Right ventricle myocardium inferior (tissue), 1 donor: ENCODE measurements at regions not wholly inside any gene's neighbourhood (a gene's known extent, or its start where the extent isn't known, plus 50 kb on each side); places are given as distances from the start of the nearest gene placed in this dataset.

ENCODE experiments used
- ATAC-seq: fragments of 200-7000 bp; cut with Tn5 transposase; one replicate; pipeline ENCODE4 v1.9.1; 2020; ENCODE audit warnings: mild to moderate bottlenecking, moderate library complexity
- DNase-seq: peaks from one replicate; pipeline ENCODE4 v3.0.0; 2021; ENCODE audit errors: missing footprints
- intact Hi-C: fragments of 100-400 bp; cut with DNase I; formaldehyde crosslinking; loops from one replicate; pipeline ENCODE4 v1.11.0; 2022
- donor health status: DM: no; HTN: yes; CAD: no; lungs with severe emphysema.

DNA sequence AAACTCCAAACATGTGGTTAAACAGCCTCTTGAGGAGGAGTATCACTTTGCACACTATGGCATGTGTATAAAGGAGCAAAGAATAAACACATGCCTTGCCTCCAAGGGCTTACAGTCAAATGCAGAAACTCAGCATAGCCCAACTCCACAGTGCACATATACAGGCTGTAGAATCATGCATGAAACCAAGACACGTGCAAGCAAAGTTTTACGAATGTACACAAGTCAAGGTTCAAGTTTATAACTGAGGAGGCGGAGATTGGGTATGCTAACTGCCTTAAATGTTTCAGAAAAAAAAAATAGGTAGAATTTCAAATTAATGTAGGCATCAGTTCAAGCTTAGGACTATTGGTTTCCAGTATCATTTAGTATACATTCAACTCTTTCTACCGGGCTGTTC lies 321.1 kb downstream of the SOX9 start:
- ATAC-seq, result no peak

DNA sequence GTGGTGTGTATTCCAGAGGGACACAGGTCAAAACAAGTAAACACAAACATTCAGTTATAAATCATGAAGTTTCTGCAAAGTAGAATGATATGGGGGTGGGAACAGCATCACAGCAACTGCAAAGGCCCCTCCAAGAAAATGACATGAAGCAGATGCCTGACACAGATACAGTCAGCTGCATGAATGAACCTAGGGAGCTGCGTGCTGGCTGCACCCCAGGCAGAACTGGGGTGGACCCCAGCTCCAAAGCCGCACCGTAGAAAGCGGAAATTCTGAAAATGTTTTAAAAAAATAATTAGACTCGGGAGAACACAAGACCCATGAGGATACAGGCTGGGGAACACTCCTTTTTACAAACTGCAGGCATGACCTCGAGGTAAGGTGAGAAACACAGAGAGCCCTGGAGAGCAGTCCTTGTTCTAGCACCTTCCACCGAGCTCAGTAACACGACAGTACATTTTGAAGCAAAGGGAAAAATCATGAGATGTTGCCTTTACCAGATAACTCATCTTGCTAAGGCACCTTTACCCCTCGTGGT lies 323.8 kb downstream of the SOX9 start:
- no peak for ATAC-seq
- no peak for DNase-seq
- intact Hi-C loops, result no loop called here

More for the DNA sequence above, 321.1 kb downstream of the SOX9 start:
- intact Hi-C loops, result no loop called here
- DNase-seq, result no peak

DNA sequence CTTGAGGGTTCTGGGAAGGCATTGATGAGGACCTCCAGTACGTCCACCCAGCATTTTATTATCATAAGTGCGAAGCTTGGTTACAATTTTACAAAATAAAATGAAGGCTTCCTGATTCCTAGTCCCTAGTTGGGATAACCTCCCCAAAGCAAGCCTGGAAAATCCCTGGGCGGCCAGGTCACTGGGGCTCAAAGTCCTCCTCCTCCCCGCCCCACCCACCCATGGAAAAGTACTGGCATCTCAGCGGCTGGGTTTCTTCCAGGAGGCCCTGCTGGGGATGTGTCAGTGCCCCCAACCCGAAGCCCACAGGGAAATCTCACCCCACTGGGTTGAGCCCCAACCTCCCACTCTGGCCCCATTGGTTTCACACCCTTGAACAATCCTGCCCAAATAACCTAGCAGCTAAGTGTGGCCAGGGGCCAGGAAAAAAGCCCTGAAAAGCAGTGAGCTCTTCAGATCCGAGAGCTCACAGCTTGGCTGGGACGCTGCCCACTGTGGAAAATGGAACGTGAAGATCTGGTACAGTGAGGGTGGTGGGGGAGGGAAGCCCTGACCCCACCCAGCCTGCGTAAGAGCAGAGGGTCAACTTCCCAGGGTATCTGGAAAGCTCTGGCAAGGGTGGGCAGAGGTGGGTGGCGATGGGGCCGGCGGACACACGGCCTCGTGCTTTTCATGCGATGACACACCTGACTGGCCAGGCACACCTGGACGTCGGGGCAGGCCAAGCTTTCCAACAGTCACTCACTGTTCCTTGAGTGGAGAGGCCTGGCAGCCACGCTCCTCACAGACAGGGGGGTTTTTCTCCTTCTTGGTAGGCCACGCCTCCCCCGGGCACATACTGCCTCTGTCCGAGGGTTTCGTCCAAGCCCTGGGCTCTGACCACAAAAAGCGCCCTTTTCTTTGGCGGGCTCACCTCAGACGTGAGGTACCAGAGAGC lies 324.5 kb downstream of the SOX9 start:
- no peak for DNase-seq
- ATAC-seq, result no peak
- intact Hi-C loops, result no loop called here

DNA sequence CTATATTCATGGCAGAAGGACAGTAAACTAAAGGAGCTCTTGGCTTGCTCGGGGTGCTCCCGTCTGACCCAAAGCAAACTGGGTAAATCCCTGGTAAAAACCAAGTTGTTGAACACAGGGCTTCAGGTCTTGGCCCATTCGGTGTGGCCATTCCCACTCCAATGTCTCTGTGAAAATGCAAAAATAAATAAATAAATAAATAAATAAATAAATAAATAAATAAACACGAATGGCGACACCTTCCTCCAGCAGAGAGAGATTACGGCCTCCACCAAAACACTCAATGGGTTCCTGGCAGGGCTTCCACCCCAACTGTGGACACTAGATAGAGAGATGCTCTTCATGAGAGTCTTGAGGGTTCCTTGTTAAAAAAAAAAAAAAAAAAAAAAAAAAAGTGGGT lies 325.3 kb downstream of the SOX9 start:
- DNase-seq, result no peak
- ATAC-seq, result no peak
- intact Hi-C loops, result no loop called here

DNA sequence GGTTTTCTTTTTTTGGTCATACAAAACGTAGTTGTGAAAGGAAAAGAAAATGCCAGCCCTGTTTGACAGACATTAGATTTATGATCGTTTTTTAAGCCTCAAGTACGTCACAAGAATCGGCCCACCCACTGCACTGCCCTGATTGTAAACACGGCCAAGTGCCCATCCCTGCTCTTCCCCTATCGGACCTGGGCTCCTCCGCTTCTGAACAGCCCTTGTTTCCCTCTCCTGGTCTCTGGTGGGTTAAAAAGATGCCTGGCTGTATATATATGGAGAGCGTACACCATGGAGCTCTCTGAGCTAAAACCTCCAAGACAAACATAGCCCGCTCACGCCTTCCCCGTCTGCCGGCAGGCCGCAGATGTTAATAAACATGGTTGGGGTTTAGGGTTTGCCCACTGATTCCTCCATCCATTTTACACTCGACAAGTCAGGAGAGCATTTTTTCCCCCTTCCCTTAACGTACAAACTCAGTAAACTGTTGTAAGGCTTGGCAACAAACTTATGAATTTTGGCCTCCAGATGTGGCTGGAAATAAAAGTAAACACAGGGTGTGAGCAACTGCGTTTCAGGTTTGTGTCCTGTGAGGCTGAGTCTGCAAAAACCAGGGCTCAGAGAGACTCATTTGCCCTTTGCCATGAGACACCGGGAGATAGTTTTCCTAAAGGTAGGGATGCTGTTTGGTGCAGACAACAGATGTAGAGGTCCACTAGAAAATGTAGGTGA lies 325.9 kb downstream of the SOX9 start:
- no peak for DNase-seq
- intact Hi-C loops, result no loop called here
- ATAC-seq, result no peak

DNA sequence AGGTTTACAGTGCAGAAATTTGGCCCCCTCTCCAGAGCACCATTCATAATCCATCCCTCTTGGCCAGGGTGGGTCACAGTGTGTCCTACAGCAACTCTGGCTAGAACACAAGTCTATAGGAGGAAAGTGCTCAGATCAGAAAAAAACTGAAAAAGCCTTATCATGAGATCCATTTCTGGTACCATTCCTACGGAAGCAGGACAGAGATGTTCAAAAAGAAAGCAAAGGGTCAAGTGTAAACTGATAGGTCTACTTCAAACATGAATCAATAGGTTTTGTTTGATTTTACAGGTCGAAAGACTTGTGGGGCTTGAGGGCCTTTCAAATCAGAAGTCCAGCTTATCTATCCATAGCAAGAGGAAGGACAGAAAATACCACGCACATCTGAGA lies 326.4 kb downstream of the SOX9 start:
- intact Hi-C loops, result no loop called here
- DNase-seq (no peak), ATAC-seq (no peak)

DNA sequence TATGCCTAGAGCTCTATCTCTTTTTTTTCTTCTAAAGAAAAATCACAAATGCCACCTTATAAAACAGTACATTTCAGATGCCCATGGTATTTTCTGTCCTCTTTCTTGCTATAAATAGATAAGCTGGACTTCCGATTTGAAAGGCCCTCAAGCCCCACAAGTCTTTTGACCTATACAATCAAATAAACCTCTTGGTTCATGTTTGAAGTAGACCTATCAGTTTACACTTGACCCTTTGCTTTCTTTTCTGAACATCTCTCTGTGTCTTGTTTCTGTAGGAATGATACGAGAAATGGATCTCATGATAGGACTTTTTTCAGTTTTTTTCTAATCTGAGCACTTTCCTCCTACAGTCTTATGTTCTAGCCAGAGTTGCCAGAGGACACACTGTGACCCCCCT lies 327.2 kb downstream of the SOX9 start:
- no peak for DNase-seq

DNA sequence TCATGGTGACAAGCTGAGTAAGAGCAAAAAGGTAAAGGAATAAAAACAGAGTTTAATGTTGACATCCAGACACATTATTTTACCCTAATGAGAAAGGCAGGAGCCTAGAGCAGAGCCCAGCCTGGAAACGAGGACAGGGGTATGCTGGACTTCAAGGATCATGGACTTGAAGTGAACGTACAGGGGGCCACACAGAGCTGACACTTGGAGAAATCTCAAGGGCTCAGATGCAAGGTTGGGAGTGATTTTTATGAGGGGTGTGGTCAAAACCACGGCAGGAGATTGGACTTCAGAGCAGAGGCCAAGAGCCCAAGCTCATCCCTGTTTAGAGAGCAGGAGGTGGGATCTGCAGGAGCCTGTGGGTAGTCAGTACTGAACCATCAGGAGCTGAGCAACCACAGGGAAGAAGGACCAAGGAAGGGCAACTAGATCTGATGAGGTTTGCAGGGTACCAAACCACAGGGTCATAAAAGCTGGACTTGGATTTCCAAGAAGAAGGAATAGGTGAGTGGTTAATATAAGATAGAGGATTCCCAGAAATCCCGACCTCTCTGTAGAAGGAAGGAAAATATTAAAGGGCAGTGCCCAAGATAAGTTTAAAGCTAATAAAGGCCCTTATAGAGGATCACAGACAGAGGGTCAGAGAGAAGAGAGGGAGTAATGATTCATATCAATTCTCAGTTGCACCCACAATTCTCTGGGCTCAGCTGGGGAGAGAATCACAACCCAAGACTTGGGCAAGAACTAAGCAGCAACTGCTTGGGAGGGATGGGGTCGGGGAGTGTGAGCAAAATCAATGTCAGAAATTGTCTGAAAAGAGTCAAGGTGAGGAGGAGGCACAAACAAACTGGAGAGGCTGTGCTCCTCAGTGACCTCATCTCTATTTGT lies 331.7 kb downstream of the SOX9 start:
- no peak for ATAC-seq
- DNase-seq, result no peak
- intact Hi-C loops, result no loop called here

More for the DNA sequence above, 327.2 kb downstream of the SOX9 start:
- ATAC-seq, result no peak
- intact Hi-C loops, result no loop called here

DNA sequence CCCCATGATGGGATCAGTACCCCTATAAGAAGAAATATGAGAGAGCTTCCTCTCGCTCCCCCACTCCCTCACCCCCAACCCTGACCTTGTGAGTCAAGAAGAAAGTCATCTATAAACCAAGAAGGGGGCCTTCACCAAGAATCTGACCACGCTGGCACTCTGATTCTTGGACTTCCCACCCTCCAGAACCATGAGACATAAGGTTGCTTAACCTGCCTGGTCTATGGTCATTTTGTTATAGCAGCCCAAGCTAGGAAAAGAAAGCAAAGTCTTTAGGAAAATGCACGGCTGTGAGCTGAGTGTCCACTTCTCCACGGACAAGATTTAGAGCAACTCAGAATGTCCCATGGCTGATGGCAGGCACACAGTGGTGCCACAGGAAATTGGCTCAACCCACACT lies 333.5 kb downstream of the SOX9 start:
- ATAC-seq (no peak), DNase-seq (no peak)
- intact Hi-C loops, result no loop called here

DNA sequence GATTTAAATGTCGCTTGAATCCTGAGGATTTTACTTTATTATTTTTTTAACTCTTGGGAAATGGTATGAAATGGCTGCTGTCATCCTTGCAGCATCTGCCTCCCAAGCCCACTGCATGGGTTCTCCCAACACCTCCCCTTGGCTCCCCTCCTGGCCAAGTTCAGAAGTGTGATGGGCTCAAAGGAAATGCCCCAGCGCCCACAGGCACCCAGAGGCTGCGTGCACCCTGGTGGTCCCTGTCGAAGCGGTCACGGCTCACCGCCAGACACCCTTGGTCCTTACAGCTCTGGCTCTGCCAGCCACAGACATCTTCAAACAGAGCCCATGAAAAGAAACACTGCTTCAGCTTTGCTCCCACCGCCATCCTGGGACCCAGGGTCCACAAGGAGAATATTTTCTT lies 334.7 kb downstream of the SOX9 start:
- ATAC-seq (no peak), DNase-seq (no peak)
- intact Hi-C loops, result no loop called here

DNA sequence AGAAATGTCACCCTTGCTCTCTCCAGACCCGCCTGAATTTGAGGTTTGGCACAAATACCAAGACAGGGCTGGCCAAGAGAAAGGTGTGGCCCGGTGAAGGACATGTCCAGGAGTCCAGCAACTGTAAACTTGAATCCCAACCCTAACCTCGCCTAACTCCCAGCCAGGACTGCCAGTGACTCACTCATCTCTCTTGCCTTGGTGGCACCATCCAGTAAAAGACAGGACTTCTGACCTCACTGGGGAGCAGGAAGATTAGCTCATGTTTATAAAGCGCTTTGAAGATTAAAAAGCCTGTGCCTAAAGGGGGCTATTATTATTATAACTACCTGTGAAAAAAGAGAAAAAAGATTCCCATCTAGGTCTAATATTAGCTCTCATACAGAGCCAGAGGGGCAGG lies 335.3 kb downstream of the SOX9 start:
- no peak for DNase-seq
- intact Hi-C loops, result no loop called here
- no peak for ATAC-seq

DNA sequence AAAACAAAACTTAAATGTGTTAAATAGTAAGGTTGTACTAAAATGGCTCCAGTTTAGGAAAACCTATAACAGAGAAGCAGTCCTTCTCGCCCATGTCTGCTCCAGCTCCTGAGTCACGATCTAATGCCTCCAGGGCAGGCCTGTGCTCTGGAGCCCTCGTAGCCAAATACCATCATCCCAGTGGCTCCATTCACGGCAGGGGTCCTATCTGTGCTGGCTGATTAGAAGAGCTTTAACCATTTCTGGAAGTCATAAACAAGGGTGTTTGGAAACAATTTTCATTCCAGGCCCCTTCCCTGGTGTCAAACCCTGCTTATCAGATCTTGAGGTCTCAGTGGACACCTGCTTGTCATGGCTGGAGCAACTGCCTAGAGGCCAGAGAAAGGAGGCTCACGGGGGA lies 336.9 kb downstream of the SOX9 start:
- intact Hi-C loops, result no loop called here
- ATAC-seq, result no peak
- DNase-seq, result no peak

DNA sequence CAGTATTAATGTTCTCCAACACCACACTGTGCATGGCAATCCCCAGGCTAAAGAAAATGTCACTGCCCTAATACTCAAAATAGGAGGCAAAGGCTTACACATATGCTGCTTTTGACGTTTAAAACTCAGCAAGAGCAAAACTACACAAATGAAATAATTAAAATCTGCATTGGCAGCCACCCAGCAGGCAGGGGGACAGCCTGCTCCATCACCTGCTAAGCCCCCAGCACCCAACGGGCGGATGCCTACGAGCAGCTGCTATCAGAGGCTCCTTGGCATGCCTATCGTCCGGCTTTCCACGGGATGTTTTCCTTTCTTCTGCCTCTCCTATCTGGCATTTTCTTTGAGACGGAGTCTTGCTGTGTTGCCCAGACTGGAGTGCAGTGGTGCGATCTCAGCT lies 337.5 kb downstream of the SOX9 start:
- ATAC-seq (no peak), DNase-seq (no peak)
- intact Hi-C loops, result no loop called here

DNA sequence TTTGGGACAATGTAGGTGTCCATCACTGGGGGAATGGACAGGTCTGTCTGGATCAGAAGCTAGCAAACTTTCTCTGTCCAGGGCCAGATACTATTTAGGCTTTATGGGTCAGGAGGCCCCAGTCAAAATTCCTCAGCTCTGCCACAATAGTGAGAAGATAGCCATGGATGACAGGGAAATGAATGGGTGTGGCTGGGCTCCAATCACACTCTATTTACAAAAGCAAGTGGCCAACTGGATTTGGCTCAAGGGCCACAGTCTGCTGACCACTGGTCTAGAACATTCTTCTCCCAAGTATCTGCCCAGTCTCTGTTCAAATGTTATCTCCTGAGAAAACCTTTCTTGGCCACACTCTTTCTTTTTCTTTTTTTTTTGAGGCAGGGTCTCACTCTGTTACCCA lies 339.9 kb downstream of the SOX9 start:
- intact Hi-C loops, result no loop called here
- no peak for ATAC-seq
- no peak for DNase-seq

DNA sequence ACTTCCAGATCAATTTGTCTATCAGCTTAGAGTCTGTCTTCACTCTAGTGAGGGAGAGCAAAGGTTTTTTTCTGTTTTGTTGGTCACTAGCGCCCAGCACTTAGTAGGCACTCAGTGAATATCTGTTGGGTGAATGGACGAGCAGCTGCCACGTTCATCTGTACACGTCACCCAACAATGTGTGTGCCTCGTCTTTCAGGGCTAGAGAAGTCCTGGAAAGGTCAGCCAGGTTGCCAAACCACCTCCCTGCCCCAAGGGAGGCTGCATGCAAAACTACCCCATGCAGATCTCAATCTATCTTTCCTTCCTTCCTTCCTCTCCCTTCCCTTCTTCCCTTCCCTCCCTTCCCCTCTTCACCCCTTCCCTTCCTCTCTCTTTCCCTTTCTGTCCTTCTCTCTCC lies 340.9 kb downstream of the SOX9 start:
- DNase-seq, result no peak
- intact Hi-C loops, result no loop called here

DNA sequence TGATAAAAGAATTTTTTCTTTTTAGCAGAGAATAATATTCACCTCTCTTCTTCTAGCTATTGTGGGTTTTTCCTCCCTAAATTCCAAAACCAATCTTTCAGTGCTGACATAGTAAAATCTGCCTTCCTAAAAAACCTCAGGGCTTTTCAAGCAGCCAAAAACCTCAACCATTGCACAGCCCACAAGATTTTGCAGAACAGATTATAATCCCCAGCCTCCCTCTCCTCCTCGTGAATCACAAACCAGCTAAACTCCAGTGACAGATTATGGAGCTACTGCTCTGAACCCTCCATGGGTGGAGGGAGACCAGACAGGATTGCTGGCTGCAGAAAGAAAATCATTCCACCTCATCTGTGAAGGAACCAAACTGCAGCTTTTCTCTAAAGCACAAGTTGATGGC lies 341.6 kb downstream of the SOX9 start:
- no peak for ATAC-seq
- no peak for DNase-seq
- intact Hi-C loops, result no loop called here

More for the DNA sequence above, 340.9 kb downstream of the SOX9 start:
- ATAC-seq, result no peak

DNA sequence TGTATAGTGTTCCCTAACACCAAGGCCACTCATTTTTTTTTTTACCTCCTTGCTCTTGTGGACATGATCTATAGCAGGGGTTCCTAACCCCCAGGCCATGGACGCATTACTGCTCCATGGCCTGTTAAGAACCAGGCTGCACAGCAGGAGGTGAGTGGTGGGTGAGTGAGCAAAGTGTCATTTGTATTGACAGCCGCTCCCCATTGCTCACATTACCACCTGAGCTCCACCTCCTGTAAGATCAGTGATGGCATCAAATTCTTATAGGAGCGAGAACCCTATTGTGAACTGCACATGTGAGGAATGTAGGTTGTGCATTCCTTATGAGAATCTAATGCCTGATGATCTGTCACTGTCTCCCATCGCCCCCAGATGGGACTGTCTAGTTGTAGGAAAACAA lies 342.0 kb downstream of the SOX9 start:
- DNase-seq, result no peak
- ATAC-seq, result no peak
- intact Hi-C loops, result no loop called here

DNA sequence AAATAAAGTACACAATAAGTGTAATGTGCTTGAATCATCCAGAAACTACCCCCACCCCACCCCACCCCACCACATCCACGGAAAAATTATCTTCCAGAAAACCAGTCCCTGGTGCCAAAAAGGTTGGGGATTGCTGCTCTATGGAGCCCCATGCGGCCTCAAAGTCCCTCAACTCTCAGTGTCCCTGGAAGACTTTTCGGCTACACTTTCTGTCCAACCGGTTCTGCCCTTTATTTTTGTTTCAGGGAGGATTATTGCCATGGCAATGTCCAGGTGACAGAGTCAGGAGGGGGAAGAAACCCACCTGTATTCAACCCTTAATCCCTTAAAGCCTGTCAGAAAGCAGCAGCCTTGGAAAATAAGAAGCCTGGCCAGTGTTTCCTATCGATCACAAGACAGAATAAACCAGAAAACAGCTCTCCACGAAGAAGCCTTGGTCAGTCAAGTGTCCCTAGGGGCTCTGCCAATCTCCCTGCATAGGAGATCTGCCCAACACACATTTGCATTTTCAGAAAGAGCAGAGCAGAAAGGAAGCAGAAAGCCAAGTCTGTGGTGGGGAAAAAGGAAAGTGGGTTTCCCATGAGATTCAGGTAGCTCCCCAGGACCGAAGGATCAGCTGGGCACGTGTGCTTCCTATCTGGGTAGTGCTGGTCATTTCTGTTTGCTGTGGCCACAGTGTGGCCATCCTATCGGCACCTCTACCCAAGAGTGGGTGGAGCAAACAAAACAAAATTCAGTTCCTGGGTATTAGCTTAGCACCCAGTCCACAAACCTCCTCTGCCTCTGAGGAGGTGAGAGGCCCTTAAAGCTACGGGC lies 342.7 kb downstream of the SOX9 start:
- intact Hi-C loops, result no loop called here
- no peak for ATAC-seq
- DNase-seq, result no peak
